ES-I3 (cell line): ENCODE measurements at regions not wholly inside any gene's neighbourhood (a gene's known extent, or its start where the extent isn't known, plus 50 kb on each side); places are given as distances from the start of the nearest gene placed in this dataset.
"Not testable (repeated sequence)": the region's sequence is repeated elsewhere in the genome, so short reads cannot be mapped to it uniquely, and the experiment has no call there.

ENCODE experiments used
- H3K36me3 ChIP-seq: 2 replicates; pipeline ENCODE4 v1.6.1; 2013; ENCODE audit warnings: mild to moderate bottlenecking, low read length, control low read depth, moderate library complexity; ENCODE audit not compliant: insufficient read depth
- H3K4me1 ChIP-seq: 2 replicates; pipeline ENCODE4 v1.6.1; 2013; ENCODE audit warnings: mild to moderate bottlenecking, control low read depth, low read length; ENCODE audit not compliant: insufficient read depth
- H3K9ac ChIP-seq: 2 replicates; pipeline ENCODE4 v1.6.1; 2013; ENCODE audit warnings: low read depth, mild to moderate bottlenecking, low read length, moderate library complexity
- H3K9me3 ChIP-seq: 2 replicates; pipeline ENCODE4 v1.6.1; 2013; ENCODE audit warnings: mild to moderate bottlenecking, low read length, moderate library complexity; ENCODE audit not compliant: control insufficient read depth, insufficient read depth

GRCh38 chr7:10649120-10649519 is 324.6 kb upstream of the PHF14 start:
- not testable (repeated sequence) for H3K4me1 ChIP-seq, H3K9ac ChIP-seq, H3K9me3 ChIP-seq, H3K36me3 ChIP-seq

- Histone ChIP-seq H3K36me3 (no peaks in the 10 kb centered on the region), H3K9me3 (no peaks in the 10 kb centered on the region), H3K9ac (no peak overlapping the region), H3K4me1 (peaks cover 5% of the 10 kb centered on the region; the same call in 1 of the 2 replicates)
Observed at GRCh38 chr7:10655031-10655430, 318.6 kb upstream of the PHF14 start.

GRCh38 chr7:10657201-10657600 is 316.5 kb upstream of the PHF14 start:
- no peaks in the 10 kb centered on the region for H3K36me3 ChIP-seq
- no peak overlapping the region for H3K9ac ChIP-seq
- H3K9me3 ChIP-seq = no peaks in the 10 kb centered on the region
- peaks cover 5% of the 10 kb centered on the region; the same call in 1 of the 2 replicates for H3K4me1 ChIP-seq

- no peaks in the 10 kb centered on the region for H3K9me3 ChIP-seq
- peaks cover 5% of the 10 kb centered on the region; the same call in 1 of the 2 replicates for H3K4me1 ChIP-seq
- H3K36me3 ChIP-seq = no peaks in the 10 kb centered on the region
- no peak overlapping the region for H3K9ac ChIP-seq
Observed at GRCh38 chr7:10657837-10658236, 315.8 kb upstream of the PHF14 start.

- Histone ChIP-seq H3K9ac (no peak overlapping the region), H3K36me3 (no peaks in the 10 kb centered on the region), H3K4me1 (peaks cover 2% of the 10 kb centered on the region; the same call in 1 of the 2 replicates), H3K9me3 (no peaks in the 10 kb centered on the region)
Observed at GRCh38 chr7:10662491-10662890, 311.2 kb upstream of the PHF14 start.

- H3K9ac ChIP-seq = no peak overlapping the region
- H3K36me3 ChIP-seq = no peaks in the 10 kb centered on the region
- no peaks in the 10 kb centered on the region for H3K4me1 ChIP-seq
Observed at GRCh38 chr7:10662982-10663884, 310.4 kb upstream of the PHF14 start.

GRCh38 chr7:10672186-10672585 is 301.5 kb upstream of the PHF14 start:
- Histone ChIP-seq H3K9me3 (no peaks in the 10 kb centered on the region), H3K36me3 (no peaks in the 10 kb centered on the region)

More at GRCh38 chr7:10662982-10663884, 310.4 kb upstream of the PHF14 start:
- no peaks in the 10 kb centered on the region for H3K9me3 ChIP-seq

GRCh38 chr7:10677211-10677610 is 296.5 kb upstream of the PHF14 start:
- no peaks in the 10 kb centered on the region for H3K9me3 ChIP-seq
- H3K36me3 ChIP-seq = no peaks in the 10 kb centered on the region
- H3K9ac ChIP-seq = no peak overlapping the region
- H3K4me1 ChIP-seq = no peaks in the 10 kb centered on the region

More at GRCh38 chr7:10672186-10672585, 301.5 kb upstream of the PHF14 start:
- Histone ChIP-seq H3K9ac (no peak overlapping the region), H3K4me1 (no peaks in the 10 kb centered on the region)

- no peaks in the 10 kb centered on the region for H3K4me1 ChIP-seq
- no peaks in the 10 kb centered on the region for H3K36me3 ChIP-seq
- H3K9ac ChIP-seq = no peak overlapping the region
- H3K9me3 ChIP-seq = no peaks in the 10 kb centered on the region
Observed at GRCh38 chr7:10677668-10678232, 295.9 kb upstream of the PHF14 start.

- Histone ChIP-seq H3K36me3 (no peaks in the 10 kb centered on the region), H3K9me3 (no peaks in the 10 kb centered on the region), H3K4me1 (no peaks in the 10 kb centered on the region), H3K9ac (no peak overlapping the region)
Observed at GRCh38 chr7:10684606-10685005, 289.1 kb upstream of the PHF14 start.

- H3K9ac ChIP-seq = no peak overlapping the region
- H3K36me3 ChIP-seq = no peaks in the 10 kb centered on the region
- H3K9me3 ChIP-seq = no peaks in the 10 kb centered on the region
- H3K4me1 ChIP-seq = no peaks in the 10 kb centered on the region
Observed at GRCh38 chr7:10685040-10685439, 288.6 kb upstream of the PHF14 start.

- Histone ChIP-seq H3K36me3 (no peaks in the 10 kb centered on the region), H3K4me1 (no peaks in the 10 kb centered on the region), H3K9ac (no peak overlapping the region), H3K9me3 (no peaks in the 10 kb centered on the region)
Observed at GRCh38 chr7:10688544-10688943, 285.1 kb upstream of the PHF14 start.

GRCh38 chr7:10696064-10696463 is 277.6 kb upstream of the PHF14 start:
- no peaks in the 10 kb centered on the region for H3K4me1 ChIP-seq
- H3K36me3 ChIP-seq = no peaks in the 10 kb centered on the region
- no peak overlapping the region for H3K9ac ChIP-seq
- no peaks in the 10 kb centered on the region for H3K9me3 ChIP-seq

GRCh38 chr7:10703059-10703458 is 270.6 kb upstream of the PHF14 start:
- no peaks in the 10 kb centered on the region for H3K9me3 ChIP-seq
- no peaks in the 10 kb centered on the region for H3K4me1 ChIP-seq
- no peaks in the 10 kb centered on the region for H3K36me3 ChIP-seq
- no peak overlapping the region for H3K9ac ChIP-seq

- Histone ChIP-seq H3K4me1 (no peaks in the 10 kb centered on the region), H3K36me3 (no peaks in the 10 kb centered on the region), H3K9me3 (no peaks in the 10 kb centered on the region), H3K9ac (no peak overlapping the region)
Observed at GRCh38 chr7:10703981-10704380, 269.7 kb upstream of the PHF14 start.
